Right lobe of liver (tissue), 6 donors: ENCODE measurements at regions not wholly inside any gene's neighbourhood (a gene's known extent, or its start where the extent isn't known, plus 50 kb on each side); places are given as distances from the start of the nearest gene placed in this dataset.

ENCODE experiments used
- ATAC-seq, 4 donors: fragments of 200-7000 bp; cut with Tn5 transposase; one replicate each; pipeline ENCODE4 v1.9.1; 2020; ENCODE audit warnings: mild to moderate bottlenecking in 4 of 4, moderate library complexity in 4 of 4
- DNase-seq, 3 donors: peaks; one replicate each; pipeline ENCODE4 v3.0.0-alpha.2; 2020
- H3K27ac ChIP-seq, 3 donors: fragments of 200-600 bp; one replicate each; pipeline ENCODE4 v1.8.0; 2022
- H3K27me3 ChIP-seq, 2 donors: fragments of 200-600 bp; one replicate each; pipeline ENCODE4 v1.8.0; 2022
- H3K36me3 ChIP-seq, 4 donors: fragments of 200-600 bp; sonication (generic) in 1 of 4; one replicate each; pipeline versions ENCODE4 v1.5.1 to v1.8.0; 2017 to 2022; ENCODE audit warnings: control low read depth in 1 of 4
- H3K4me1 ChIP-seq, 4 donors: fragments of 200-600 bp; sonication (generic) in 1 of 4; one replicate each; pipeline versions ENCODE4 v1.5.1 to v1.8.0; 2017 to 2022; ENCODE audit warnings: control low read depth in 1 of 4
- H3K4me3 ChIP-seq, 3 donors: fragments of 200-600 bp; one replicate each; pipeline ENCODE4 v1.8.0; 2022
- H3K9me3 ChIP-seq, 4 donors: fragments of 200-600 bp; sonication (generic) in 1 of 4; one replicate each; pipeline versions ENCODE4 v1.5.1 to v1.8.0; 2017 to 2022; ENCODE audit warnings: control low read depth in 1 of 4
- POLR2A ChIP-seq: fragments of 450-650 bp; IDR thresholded peaks from one replicate; pipeline ENCODE4 v1.6.1; 2017; ENCODE audit warnings: antibody characterized with exemption, mild to moderate bottlenecking
- WGBS: methylation state at CpG from one replicate; pipeline ENCODE4 v1.1.6; 2018; ENCODE audit warnings: low coverage, low lambda C conversion rate; ENCODE audit not compliant: insufficient coverage; ENCODE audit errors: missing lambda C conversion rate; 5-methylcytosine and 5-hydroxymethylcytosine counted together
- intact Hi-C, 2 donors: fragments of 100-400 bp; cut with DNase I; formaldehyde crosslinking; loops; one replicate each; pipeline versions ENCODE4 v1.11.2 to v1.14.1; 2022
- TF ChIP-seq, protein P1 (sequence below), 4 donors: fragments of 200-600 bp in 3 of 4; fragments of 450-650 bp in 1 of 4; IDR thresholded peaks; one replicate each; pipeline versions ENCODE4 v1.5.1 to v1.8.0; 2016 to 2022; ENCODE audit warnings: antibody characterized with exemption in 4 of 4, mild to moderate bottlenecking in 2 of 4
- donor health status: DM: no; HTN: yes; CAD: no.
- donor health status: DM: no; HTN: no; CAD: no.
- donor health status: DM: no; HTN: no; CAD: no.
- donor health status: DM: no; HTN: yes; CAD: no.
- donor health status: DM: no; HTN: yes; CAD: no.

DNA sequence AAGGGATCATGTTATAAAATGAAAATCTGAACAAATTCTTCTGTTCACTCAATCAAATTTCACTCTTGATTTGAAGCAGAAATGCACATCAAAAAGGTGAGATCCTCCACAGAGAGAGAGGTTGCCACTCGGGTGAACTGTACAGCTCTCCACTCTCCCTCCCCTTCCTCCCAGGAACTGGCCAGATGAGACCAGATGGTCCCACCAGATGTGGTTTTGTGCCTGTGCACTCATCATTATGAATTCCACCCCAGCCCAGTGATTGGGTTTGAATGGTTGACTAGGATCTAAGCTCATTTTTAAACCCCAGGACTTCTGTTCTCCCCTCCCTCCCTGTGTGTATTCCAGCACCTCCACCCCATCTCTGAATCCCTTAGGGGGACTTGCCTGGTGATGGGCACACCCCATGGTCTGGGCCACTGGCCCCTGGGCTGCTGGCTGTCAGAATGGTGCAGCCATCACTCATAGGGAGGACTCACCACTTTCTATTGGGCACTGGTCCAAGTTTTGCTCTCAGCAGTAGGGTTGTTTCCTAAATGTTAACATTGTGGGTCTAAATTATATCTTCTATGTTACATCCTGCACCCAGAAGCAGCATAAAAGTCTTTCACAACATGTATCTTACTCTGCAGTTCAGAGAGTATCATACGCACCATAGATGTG lies 393.1 kb downstream of the TNS3 start:
- Histone ChIP-seq H3K27me3 (no peaks in the 10 kb centered on the region), H3K9me3 (no peaks in the 10 kb centered on the region), H3K4me1 (peaks cover 0 to 5% (median under 1%) of the 10 kb centered on the region in 4 donors), H3K27ac (no peak overlapping the region), H3K36me3 (no peaks in the 10 kb centered on the region), H3K4me3 (no peak overlapping the region)
- 67% methylated on average over 2 of the region's 2 CpGs for WGBS
- TF ChIP-seq POLR2A, result no peak
- TF ChIP-seq, protein P1, sequence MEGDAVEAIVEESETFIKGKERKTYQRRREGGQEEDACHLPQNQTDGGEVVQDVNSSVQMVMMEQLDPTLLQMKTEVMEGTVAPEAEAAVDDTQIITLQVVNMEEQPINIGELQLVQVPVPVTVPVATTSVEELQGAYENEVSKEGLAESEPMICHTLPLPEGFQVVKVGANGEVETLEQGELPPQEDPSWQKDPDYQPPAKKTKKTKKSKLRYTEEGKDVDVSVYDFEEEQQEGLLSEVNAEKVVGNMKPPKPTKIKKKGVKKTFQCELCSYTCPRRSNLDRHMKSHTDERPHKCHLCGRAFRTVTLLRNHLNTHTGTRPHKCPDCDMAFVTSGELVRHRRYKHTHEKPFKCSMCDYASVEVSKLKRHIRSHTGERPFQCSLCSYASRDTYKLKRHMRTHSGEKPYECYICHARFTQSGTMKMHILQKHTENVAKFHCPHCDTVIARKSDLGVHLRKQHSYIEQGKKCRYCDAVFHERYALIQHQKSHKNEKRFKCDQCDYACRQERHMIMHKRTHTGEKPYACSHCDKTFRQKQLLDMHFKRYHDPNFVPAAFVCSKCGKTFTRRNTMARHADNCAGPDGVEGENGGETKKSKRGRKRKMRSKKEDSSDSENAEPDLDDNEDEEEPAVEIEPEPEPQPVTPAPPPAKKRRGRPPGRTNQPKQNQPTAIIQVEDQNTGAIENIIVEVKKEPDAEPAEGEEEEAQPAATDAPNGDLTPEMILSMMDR (IDR thresholded peaks at IDR 0.05), result no peak
- ATAC-seq (no peak), DNase-seq (no peak)
- intact Hi-C loops, result no loop called here

DNA sequence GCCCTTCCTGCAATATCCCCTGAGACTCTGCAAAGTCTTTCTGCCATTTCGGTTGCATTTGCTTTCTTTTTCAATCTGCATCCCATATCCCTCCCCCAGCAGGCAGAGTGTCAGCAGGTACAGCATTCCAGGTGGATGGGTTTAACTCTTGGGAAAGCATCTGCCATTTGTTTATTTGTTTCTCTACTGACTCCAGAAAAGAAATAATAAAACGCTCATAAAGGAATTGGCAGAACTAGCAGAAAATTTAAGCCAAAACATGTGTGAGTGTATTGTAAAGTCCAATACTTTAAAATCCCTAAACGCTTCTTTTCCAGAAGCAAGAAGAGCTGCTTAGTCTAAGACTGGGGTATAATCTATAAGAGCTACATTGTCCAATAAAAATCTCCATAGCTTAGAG lies 393.8 kb downstream of the TNS3 start:
- Histone ChIP-seq H3K4me1 (peaks cover 0 to 9% (median 4%) of the 10 kb centered on the region in 4 donors), H3K27me3 (no peaks in the 10 kb centered on the region), H3K4me3 (no peak overlapping the region), H3K36me3 (no peaks in the 10 kb centered on the region), H3K27ac (no peak overlapping the region), H3K9me3 (no peaks in the 10 kb centered on the region)
- DNase-seq (no peak), ATAC-seq (no peak)
- no peak for TF ChIP-seq POLR2A
- TF ChIP-seq, protein P1 (IDR thresholded peaks at IDR 0.05), result no peak
- WGBS, result 68% methylated on average over 3 of the region's 3 CpGs
- intact Hi-C loops, result no loop called here

DNA sequence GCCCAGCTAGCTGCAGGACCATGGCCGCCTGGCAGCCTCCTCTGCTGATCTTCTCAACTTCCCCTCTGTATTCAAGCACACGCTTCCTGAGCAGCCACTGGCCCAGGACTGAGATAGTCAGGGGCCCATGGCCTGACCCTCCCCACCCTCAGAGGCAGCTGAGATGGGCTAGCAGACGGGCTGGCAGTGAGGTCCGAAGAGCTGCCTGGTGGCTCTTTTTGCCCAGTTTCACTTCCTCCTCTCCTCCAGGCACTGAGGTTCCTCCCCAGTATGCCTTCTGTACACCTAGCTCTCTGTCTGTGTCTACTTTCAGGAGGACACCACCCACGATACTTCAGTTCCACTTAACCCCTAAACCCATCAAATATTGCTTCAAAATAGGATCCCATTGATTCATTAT lies 395.6 kb downstream of the TNS3 start:
- Histone ChIP-seq H3K36me3 (no peaks in the 10 kb centered on the region), H3K4me3 (no peak overlapping the region), H3K27ac (no peak overlapping the region), H3K9me3 (no peaks in the 10 kb centered on the region), H3K27me3 (no peaks in the 10 kb centered on the region), H3K4me1 (peaks cover 0 to 27% (median 15%) of the 10 kb centered on the region in 4 donors)
- DNase-seq, result no peak
- 71% methylated on average over 4 of the region's 5 CpGs for WGBS
- intact Hi-C loops, result no loop called here
- TF ChIP-seq, protein P1 (IDR thresholded peaks at IDR 0.05), result no peak
- no peak for TF ChIP-seq POLR2A
- ATAC-seq, result no peak

DNA sequence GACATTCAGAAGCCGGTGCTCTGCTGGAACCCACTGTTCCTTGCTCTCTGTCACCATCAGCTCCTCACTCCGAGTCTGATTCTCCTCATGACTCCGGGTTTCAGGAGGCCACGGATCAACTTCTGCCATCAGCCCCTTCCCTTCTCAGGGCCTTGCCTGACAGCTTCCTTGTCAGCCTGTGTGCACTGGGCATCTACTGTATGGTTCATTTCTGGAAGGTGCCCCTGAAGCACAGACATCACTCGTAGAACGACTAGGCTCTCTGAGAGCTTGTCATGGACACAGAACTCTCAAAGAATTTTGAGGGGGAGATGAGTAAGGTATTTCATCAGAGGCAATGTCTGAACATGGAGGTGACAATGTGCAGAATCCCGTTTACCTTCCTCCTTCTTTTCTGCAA lies 396.1 kb downstream of the TNS3 start:
- intact Hi-C loops, result no loop called here
- H3K4me3 ChIP-seq, result no peak overlapping the region

More for the DNA sequence above, 396.1 kb downstream of the TNS3 start:
- no peaks in the 10 kb centered on the region for H3K27me3 ChIP-seq
- 94% methylated on average over 5 of the region's 7 CpGs for WGBS
- DNase-seq (no peak), ATAC-seq (no peak)
- H3K9me3 ChIP-seq, result no peaks in the 10 kb centered on the region
- peaks cover 0 to 27% (median 16%) of the 10 kb centered on the region in 4 donors for H3K4me1 ChIP-seq
- no peak for TF ChIP-seq POLR2A
- TF ChIP-seq, protein P1 (IDR thresholded peaks at IDR 0.05), result no peak
- no peaks in the 10 kb centered on the region for H3K36me3 ChIP-seq
- no peak overlapping the region for H3K27ac ChIP-seq
